GM23248 (cell line): ENCODE measurements at regions not wholly inside any gene's neighbourhood (a gene's known extent, or its start where the extent isn't known, plus 50 kb on each side); places are given as distances from the start of the nearest gene placed in this dataset.

Experiments
- EZH2 ChIP-seq: fragments of 200-600 bp; sonication (generic); IDR thresholded peaks from 2 replicates; pipeline ENCODE4 v1.6.1; 2018; ENCODE audit warnings: antibody characterized with exemption, mild to moderate bottlenecking; ENCODE audit not compliant: insufficient read depth, poor library complexity, severe bottlenecking
- EZH2phosphoT487 ChIP-seq: fragments of 200-600 bp; sonication (generic); IDR thresholded peaks from 2 replicates; pipeline ENCODE4 v1.6.1; 2018; ENCODE audit warnings: antibody characterized with exemption, moderate library complexity, mild to moderate bottlenecking, low read depth; ENCODE audit not compliant: insufficient read depth

DNA sequence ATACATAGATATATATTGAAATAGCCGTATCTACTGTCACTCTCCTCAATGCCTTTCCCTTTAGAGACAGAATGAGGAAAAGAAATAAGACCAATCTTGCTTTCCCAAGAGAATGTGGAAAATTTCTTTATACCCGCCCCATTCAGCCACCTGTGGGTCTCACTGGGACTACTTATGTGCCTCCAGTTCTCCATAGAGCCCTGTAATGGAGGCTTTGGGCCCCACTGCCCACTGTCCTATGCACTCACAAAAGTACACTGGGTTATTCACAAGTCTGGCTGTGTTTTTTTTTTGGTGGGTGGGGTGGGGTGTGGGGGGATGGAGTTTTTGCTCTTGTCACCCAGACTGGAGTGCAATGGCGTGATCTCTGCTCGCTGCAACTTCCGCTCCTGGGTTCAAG, 70.4 kb upstream of the ELOVL6 start:
- no peak for TF ChIP-seq EZH2
- TF ChIP-seq EZH2phosphoT487: no peak
